ENCODE measurements at regions not wholly inside any gene's neighbourhood (a gene's known extent, or its start where the extent isn't known, plus 50 kb on each side); places are given as distances from the start of the nearest gene placed in this dataset.
"Not testable (repeated sequence)": the region's sequence is repeated elsewhere in the genome, so short reads cannot be mapped to it uniquely, and the experiment has no call there.

DNA sequence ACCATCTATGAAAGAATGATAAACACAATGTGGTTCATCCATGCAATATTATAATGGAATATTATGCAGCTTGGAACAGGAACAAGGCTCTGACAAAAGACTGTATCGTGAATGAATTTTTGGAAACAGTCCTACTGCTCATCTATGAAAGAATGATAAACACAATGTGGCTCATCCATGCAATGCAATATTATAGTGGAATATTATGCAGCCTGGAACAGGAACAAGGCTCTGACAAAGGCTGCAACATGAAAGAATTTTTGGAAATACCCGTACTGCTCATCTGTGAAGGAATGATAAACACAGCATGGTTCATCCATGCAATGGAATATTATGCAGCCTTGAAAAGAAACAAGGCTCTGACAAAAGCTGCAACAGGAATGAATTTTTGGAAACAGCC lies 158.8 kb downstream of the CRLF2 start:
- not testable (repeated sequence) for TF ChIP-seq CTCF (IDR thresholded peaks at IDR 0.05; ENCODE audit: insufficient read depth, low read depth, low read length); EZH2 (IDR thresholded peaks at IDR 0.05; ENCODE audit: insufficient read depth, low read length)
